NCI-H2107 (cell line): ENCODE measurements at regions not wholly inside any gene's neighbourhood (a gene's known extent, or its start where the extent isn't known, plus 50 kb on each side); places are given as distances from the start of the nearest gene placed in this dataset.
"Not testable (repeated sequence)": the region's sequence is repeated elsewhere in the genome, so short reads cannot be mapped to it uniquely, and the experiment has no call there.

Source experiments
- DNase-seq: peaks from one replicate; lab custom pipeline; 2025; lab: John Stamatoyannopoulos, UW

GRCh38 chr6:3619800-3620199 is 131.7 kb downstream of the PXDC1 start:
- no peak for DNase-seq

GRCh38 chr6:3619201-3619600 is 132.3 kb downstream of the PXDC1 start:
- DNase-seq, result no peak

- no peak for DNase-seq
These were observed 132.9 kb downstream of the PXDC1 start for GRCh38 chr6:3618642-3619041.

DNA sequence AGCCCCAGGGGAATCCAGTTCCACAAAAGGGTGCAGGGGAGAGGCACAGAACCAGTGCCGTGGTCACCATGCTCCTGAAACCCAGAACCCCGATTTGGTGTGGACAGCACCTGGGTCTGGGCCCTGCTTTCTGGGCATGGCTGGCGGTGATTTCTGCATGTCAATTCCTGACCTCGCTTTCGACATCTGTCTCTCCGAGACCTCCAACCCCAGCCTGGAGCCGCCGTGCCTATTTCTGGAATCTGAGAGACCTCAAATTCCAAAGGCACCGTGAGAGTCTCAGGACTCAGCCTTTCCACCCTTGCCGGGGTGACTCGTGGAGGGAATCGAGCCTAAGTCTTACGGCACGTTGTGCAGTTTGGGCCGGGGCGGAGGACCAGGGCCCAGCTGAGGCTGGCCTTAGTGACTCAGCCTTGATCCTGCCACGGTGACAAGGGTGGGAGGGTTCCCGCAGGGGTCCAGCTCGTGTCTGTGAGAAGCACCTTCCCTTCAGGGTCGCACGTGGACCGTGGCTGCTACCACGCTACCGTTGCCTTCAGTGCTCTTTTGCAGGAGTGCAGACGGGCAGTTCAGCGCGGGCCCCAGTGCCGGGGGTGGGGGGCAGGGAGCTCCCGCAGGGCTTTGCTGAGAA is 133.7 kb downstream of the PXDC1 start:
- no peak for DNase-seq

DNA sequence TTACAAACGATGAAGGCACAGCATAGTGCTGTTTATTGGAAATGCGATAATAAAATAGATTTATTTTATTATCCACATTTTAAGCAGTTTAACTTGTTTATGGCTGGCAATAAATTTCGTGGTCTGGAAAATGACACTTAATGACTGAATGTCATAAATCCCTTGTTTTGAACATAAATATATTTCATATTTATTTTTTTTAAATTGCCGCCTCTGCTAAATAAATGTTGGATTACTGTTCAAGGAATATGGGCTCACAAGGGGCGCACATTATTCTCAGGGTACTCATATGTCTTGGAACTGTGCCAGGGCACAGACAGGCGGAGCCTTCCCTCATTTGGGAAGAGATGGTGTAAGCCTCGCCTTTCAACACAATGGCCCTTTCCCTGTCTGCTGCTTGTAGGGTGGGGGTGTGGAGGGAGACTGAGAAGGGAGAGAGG is 134.3 kb downstream of the PXDC1 start:
- DNase-seq, result no peak

DNA sequence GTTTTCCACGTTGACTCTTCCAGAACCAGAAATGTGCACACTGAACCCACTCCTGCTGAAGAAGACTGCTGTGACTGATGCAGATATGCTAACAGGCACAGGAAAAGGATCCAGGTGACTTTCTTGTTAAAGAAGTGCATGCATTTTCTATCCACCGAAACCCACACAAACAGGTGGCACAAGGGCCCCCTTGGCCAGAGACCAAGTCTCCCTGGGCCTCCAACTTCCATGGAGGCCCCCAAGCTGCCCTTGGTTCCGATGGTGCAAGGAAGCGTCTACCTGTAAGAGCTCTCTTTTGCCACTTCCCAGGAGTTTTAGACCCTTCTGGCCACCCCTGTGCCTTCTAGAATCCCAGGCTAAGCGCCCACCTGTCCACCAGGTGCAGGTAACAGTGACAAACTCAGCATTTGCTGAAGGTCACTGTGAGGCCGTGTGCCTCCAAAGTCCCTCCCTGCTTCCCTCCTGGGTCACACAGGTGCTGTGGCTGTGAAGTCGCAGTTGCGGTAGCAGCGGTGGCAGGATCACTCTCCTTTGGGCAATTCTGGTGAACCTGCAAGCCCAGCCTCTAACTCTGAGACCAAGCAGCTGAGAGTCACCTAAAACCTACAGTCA is 134.8 kb downstream of the PXDC1 start:
- no peak for DNase-seq

- no peak for DNase-seq
These were observed 135.8 kb downstream of the PXDC1 start for GRCh38 chr6:3615391-3616380.

DNA sequence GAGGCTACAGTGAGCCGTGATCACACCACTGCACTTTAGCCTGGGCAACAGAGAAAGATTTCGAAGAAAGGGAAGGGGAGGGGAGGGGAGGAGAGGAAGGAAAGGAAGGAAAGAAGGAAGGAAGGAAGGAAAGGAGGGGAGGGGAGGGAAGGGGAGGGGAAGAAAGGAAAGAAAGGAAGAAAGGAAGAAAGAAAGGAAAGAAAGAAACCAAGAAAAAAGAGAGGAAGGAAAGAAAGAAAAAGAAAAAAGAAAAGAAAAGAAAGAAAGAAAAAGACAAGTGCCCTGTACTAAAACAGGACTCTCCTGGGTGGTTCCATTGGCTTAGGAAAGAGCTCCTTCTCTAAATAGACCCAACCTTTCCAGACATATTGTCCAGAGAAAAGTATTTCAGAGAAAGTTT is 136.6 kb downstream of the PXDC1 start:
- no peak for DNase-seq

GRCh38 chr6:3613565-3613964 is 137.9 kb downstream of the PXDC1 start:
- DNase-seq, result not testable (repeated sequence)

GRCh38 chr6:3612341-3613041 is 139.0 kb downstream of the PXDC1 start:
- DNase-seq, result no peak

GRCh38 chr6:3610921-3611320 is 140.6 kb downstream of the PXDC1 start:
- DNase-seq, result no peak

DNA sequence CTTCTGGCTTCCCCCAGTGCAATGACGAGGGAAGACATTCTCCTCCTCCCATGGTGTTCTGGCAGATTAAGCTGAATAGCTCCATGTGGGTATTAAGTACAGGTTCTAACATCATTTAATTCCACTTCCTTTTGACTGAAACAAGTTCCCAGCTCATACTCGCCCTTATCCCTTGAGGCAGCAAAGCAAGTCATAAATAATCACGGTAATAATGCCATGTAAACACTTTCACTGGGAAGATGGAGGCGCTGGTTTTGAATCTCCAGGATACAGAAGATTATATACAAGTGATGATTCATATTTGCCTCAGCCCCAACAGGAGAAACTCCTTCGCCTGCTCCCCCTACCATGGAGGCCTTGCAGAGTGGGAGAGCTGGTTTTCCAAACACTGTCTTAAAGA is 141.3 kb downstream of the PXDC1 start:
- no peak for DNase-seq

- DNase-seq, result no peak
These were observed 142.1 kb downstream of the PXDC1 start for GRCh38 chr6:3609388-3609787.

- no peak for DNase-seq
These were observed 143.4 kb downstream of the PXDC1 start for GRCh38 chr6:3608159-3608558.

GRCh38 chr6:3607599-3607998 is 143.9 kb downstream of the PXDC1 start:
- DNase-seq, result no peak

- no peak for DNase-seq
These were observed 144.3 kb downstream of the PXDC1 start for GRCh38 chr6:3607171-3607570.

GRCh38 chr6:3603340-3604130 is 146.7 kb upstream of the SLC22A23 start:
- DNase-seq, result no peak

DNA sequence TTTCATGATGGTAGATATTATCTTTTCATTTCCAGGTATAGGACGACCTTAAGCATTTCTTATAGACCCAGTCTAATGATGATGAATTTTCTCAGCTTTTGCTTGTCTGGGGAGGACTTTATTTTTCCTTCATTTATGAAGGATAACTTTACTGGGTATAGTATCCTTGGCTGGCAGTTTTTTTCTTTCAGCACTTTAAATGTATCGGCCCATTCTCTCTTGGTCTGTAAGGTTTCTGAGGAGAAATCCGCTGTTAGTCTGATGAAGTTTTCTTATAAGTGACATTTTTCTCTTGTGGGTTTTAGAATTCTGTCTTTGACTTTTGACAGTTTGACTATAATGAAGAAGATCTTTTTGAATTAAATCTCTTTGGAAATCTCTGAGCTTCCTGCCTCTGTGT is 144.7 kb upstream of the SLC22A23 start:
- no peak for DNase-seq

DNA sequence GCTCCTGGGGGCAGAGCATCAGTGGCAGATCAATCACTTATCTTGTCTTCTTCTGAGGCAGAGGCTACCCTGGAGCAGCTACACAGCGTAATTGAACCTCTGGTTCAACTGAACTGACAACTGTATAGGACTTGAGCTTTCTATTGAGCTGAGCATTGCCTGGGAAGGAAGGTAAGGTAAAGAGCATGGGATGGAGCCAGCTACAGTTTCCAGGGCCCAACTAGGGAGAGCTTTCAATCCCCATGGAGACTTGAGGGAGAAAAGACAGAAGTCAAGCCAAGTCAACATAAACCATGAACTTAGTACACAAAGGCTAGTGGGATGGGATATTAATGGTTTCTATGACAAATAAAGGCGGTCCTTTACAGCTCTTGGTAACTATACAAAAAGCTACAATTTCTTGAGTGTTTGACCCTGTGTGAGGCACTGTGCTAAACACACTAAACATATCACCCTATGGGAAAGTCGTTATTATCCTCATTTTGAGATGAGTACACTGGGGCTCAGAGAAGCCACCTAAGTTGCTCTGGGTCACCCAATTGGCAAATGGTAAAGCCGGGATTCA is 140.7 kb upstream of the SLC22A23 start:
- no peak for DNase-seq

- DNase-seq, result no peak
These were observed 139.9 kb upstream of the SLC22A23 start for GRCh38 chr6:3596766-3597165.

- no peak for DNase-seq
These were observed 137.4 kb upstream of the SLC22A23 start for GRCh38 chr6:3594201-3594600.
